GM19455 (cell line): ENCODE measurements at regions not wholly inside any gene's neighbourhood (a gene's known extent, or its start where the extent isn't known, plus 50 kb on each side); places are given as distances from the start of the nearest gene placed in this dataset.
"Not testable (repeated sequence)": the region's sequence is repeated elsewhere in the genome, so short reads cannot be mapped to it uniquely, and the experiment has no call there.

ENCODE experiments used
- ATAC-seq: cut with Tn5 transposase; IDR thresholded peaks from one replicate; pipeline ENCODE4 v1.9.1; 2021; ENCODE audit not compliant: unreplicated experiment

DNA sequence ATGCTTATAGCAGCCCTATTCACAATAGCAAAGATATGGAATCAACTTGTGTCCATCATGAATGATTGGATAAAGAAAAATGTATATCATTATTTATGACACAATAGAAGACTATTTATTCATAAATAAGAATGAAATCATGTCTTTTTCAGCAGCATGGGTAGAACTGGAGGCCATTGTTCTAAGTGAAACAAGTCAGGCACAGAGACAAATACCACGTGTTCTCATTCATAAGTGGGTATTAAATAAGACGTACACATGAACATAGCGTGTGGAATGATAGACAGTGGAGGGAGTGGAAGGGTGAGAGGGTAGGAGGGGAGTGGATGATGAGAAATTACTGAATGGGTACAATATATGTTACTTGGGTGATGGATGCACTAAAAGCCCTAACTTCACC lies 762.4 kb downstream of the REEP3 start:
- ATAC-seq = no peak

DNA sequence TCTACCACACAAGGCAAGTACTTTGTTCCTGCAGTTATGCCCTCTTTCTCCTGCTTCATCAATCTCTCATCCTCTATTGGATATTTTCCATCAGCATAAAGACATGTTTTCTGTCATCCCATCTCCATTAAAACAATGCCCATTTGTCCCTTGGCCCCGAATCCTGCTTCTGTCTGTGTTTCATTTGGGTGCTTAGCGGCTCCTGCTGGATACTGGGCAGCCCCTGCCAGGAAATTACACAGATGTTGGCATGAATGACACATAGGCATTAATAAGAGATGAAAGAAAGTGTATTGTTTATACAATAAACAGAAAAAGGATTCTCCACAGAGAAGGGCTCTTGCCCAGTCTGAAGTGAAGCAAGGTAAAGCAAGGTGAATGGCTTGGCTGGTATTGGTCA lies 765.3 kb downstream of the REEP3 start:
- ATAC-seq = no peak

DNA sequence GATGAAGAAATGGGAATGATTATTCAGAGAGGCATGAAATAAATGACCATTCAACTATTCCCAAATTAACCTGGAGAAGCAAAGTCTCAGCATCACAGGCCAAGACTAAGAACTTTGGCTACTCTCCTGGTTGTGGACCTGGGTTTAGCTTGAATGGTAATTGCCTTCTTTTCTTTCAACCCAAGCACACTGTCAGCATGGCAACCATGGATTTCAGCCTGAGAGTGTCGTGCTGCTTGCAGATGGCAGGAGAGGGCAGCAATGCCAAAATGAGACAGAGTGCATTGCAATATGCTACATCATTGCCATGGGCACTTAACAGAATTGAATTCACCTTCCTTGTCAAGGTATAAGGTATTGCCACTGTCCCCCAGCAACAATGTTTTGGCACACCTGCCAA lies 767.2 kb downstream of the REEP3 start:
- no peak for ATAC-seq

DNA sequence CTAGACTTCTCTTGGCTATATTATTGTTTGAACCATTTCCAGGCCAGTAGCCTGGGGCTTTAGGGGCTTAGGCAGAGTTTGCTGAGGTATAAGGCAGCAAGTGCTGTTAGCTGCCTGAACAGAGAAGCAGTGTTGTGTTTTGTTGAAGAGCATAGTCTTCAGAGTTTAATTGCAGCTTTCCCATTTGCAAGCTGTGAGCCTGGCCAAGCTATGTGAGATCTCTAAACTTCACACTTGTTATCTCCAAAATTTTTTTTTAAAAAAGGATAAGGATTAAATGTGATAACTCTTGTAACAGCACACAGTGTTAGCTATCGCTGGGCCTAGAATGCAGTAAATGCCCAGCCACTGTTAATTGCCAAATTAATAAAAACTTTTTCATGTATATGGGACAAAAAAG lies 782.4 kb downstream of the REEP3 start:
- ATAC-seq = no peak

DNA sequence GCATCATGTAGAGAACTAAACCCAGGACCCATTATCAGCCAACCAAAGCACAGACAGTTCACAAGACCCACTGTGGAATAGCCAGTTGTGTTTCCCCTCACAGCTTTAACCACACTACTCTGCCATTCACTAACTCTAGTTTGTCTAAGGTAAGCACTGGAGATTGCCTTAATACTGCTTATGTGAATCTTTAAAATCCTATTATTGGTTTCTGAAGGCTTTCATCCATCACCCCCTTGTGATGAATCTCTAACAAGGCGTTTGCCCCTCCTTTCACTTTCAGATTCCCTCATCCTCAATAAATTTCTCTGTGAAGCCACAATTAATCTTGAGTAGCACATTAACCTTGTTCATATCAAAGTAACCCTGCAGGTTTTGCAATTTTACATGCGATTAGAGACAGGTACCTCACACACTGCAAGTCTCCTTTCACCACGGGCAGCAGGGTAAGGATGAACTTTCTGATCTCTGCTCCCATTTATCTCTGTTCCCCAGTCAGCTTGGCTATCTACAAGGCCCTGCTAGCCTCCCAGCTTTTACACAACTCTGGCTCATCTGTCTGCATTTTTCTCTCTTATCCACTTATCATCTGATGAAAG lies 785.6 kb downstream of the REEP3 start:
- ATAC-seq = no peak

DNA sequence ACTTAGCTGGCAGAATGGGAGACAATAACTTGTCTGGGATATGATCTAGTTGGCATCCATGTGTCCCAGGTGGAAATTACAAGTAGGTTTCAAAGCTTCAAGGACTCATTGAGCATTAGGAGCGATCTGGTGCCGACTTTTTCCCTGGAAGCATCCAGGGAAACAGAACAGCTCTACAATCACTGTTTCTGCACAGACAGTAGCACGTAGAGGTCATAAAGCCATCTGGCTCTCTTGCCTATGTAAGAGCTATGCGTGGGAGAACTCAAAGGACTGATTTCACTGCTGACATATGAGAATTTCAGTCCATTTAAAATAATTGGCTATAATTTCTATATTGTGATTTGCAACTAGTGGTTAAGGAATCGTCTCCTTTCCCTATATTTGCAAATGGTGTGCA lies 791.7 kb downstream of the REEP3 start:
- ATAC-seq = no peak

DNA sequence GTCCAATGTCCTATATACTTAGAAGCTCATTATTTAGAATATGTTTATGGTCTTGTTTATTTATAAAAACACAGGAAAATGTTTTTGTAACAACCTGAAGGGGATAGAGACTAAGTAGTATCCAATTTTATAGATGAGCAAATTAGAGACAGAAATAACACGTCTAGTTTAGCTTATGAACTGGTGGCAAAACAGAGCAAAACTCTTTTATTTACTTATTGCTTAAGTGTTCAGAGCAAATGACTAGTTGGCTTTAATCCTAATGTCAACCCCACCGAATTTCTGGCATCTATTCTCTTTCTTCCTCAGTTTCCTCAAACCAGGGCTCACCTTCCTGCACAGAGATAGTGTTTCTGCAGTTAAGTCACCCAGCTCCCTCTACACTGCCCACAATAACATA lies 792.8 kb downstream of the REEP3 start:
- no peak for ATAC-seq

DNA sequence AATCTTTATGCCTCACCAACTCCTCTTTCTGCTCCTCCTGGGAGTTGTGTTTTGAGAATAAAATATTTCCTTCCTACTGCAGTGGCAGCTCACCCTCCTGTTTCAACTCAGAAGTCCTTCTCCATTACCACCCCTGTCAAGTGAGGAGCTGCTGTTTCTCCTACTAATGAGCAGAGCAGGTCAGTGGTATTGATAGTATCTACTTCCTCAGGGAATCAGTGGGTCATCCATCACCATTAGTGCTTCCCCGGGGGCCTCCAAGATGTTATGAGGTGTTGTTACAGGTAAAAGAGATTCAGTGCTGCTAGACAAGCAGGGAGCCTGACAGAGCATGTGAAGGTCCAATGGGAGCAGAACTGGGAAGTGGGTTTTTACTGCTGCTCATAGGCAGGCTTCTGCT lies 795.2 kb downstream of the REEP3 start:
- no peak for ATAC-seq

DNA sequence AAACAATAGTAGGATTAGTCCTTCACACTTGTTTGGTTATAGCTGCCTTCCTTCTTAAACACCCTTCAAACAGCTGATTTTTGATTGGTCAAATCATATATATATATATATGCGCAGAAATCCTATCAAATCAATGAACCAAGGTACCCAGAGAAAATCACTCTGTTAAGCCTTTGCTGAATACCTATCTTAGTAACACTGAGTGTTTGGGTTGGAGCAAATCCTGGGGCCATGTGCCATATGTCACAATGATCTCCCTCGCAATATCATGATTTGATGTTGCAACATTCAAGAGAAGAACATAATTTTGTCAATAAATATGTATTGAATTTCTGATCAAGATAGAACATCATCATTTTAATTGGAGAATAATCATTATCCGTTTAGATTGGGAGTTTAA lies 795.6 kb downstream of the REEP3 start:
- ATAC-seq = no peak

DNA sequence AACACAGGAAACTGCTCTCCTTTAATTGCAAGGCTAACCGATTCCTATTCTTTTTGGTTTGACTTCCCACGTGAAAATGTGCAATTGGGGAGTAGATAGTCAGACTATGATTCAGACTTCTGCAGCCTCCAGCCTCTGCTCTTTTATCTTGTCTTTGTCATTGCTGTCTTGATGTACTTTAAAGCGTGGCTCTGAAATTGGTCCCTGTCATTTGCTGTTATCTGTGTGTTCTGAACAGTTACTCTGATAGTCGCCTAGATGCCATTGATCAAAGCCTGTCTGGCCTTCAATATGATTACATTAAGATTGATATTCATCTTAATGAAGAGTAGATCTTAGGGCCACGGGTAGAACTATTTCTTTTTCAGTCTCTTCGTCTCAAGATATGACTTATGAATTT lies 799.2 kb downstream of the REEP3 start:
- ATAC-seq = no peak

DNA sequence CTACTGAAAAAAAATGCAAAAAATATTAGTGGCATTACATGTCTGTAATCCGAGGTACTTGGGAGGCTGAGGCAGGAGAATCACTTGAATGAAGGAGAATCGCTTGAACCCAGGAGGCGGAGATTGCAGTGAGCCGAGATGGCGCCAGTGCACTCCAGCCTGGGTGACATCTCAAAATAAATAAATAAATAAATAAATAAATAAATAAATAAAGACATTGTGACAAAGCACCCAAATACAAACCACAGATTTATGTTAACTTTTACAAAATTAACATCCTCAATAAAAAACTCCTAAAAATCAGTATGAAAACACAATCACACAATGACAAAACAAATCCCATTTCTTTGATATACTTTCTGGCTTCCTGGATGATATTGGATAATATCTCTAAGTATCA lies 808.3 kb downstream of the REEP3 start:
- no peak for ATAC-seq

DNA sequence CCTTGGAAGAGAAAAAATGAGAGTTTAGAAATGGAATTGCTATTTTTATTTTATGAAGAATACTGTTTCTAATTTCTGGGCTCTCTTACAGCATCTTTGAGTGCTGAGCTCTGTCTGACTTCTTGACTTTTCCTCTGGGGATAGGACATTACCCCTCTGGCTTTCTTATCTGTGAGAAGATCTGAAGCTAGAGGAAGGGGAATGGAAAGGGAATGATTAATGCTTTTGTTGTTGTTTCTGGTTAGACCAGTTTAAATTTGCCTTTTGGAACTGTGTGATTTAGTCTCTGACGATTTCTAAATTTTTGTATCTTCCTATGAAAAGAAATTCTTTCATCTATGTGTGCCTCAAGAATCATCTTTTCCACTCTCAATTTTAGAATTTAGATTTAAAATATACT lies 811.4 kb downstream of the REEP3 start:
- no peak for ATAC-seq

DNA sequence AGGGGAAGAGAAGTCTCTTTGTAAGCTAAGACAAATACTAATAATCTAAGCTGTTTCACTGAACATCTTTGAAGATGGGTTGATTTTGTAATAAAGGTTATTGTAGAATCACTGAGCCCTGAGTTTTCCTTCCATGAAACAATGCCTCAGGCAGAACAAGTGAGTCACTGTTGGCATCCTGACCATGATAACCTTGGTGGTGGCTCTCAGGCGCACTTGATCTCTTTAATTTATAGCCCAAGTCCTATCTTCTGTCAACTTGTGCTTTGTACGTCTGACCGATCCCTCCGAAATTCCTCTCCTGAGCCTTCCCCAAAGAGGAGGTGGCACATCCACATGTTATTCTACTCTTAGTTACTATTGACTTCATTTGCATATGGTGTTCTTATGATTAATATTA lies 812.9 kb downstream of the REEP3 start:
- ATAC-seq = no peak

DNA sequence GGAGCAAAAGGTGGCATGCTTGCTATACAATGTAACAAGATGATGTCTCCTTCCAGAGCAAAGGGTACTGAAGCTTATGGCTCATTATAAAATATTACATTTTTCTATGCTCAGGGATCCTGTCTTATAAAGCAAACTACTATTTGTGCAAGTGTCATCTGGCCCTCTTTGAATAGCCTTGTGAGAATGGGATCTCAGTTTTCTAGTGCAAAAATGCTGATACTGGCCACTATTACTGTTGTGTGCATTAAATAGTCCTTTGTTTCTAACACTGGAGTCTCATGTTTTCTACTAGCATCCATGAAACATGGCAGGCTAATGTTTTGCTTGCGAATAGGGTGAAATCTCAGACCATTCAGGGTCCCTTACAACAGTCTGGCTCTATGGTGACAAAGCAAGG lies 823.0 kb downstream of the REEP3 start:
- ATAC-seq = no peak

DNA sequence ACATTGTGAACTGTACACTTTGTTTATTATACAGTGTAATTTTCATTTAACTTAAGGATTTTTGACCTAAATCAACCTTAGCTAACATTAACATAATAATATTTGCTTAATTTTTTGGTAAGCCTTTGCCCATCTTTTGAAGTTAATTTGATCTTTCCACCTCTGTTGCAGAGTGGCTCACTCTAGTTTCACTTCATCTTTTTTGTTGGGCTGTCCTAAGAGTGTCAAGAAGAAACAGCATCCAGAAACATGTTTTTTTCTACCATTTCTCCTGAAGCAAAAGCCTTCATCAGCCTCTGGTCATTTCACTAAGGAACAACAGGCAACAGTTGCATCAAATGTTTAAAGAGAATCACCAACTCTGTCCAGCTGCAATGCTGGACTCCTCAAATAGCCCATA lies 824.7 kb downstream of the REEP3 start:
- no peak for ATAC-seq

DNA sequence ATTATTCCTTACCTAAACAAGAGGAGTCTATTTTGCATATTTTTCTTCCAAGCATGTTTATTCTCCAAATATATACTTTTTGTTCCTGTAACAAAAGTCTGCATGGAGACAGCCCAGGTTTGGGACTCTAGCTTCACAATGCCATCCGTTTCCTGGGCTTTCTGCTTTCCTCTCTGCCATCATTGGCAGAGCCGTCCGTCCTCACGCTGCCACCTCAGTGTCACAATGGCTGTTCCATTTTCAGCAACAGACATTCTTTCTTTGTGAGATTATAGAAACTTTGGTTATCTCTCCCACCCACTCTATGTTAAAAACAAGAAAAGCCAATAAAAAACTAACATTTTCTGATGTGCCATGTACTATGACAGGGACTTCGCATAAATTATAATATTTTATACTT lies 825.2 kb downstream of the REEP3 start:
- ATAC-seq = no peak

DNA sequence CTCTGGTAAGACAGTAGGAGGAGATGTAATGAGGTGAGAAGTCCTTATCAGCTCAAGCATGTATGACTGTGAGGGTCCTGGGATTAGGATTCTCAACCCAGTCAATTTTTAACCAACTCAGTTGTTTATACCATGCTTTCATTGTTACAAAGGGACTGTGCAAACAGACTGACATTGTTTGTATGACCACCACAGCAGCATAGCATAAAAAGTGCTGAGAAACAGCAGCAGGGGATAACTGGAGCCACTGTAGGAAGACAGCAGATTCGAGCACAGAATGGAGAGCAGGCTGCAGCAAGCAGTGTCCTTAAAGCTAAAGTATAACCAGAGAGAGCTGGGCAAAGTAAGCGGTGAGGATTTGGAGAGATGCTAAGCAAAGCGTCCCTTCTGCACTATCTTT lies 829.5 kb downstream of the REEP3 start:
- no peak for ATAC-seq

DNA sequence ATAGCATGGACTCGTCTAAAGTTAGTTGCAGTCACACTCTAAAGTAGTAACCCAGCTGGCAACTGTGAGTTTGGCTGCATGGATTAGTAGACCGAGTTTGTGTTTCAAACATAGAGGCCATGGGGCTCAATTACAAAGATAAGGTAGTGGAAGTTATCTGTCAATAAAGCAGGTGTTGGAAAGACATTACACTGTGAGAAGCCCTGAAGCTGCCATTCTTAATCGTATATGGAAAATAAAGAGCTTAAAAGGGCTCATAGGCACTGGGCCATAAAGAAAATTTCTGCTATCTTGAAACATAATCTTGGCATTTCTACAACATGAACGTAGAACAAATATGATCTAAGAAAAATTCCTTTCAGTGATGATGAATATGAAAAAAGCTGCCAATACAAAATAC lies 837.7 kb downstream of the REEP3 start:
- ATAC-seq = no peak

DNA sequence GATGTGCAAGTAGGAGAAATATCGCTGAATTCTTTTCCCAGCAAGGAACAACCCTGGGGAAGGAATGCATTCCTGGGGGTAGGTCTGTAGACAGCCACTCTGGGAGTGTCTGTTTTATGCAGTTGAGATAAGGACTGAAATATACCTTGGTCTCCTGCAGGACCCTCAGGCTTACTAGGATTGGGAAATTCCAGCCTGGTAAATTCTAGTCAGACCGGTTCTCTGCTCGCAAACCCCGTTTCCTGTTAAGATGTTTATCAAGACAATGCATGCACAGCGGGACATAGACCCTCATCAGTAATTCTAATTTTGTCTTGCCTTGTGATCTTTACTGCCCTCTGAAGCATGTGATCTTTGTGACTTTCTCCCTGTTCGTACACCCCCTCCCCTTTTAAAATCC lies 839.0 kb downstream of the REEP3 start:
- not testable (repeated sequence) for ATAC-seq

DNA sequence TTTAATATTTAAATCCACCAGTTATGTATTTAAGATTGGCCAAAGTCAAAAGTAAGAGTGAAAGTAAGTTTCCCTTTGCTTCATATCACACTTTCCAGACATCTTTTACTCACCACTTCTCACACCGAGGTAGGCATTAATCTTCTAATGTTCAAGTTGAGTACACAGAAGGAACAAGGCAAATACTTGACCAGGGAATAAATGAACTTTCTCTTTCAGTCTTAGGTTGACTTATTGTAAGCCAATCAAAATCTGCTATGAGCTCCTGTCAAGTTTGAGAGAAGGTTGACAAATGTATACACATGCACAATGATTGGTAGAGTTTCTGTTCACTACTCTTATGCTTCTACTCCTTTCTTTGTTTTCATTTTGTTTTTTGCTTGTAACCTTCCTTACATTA lies 842.5 kb downstream of the REEP3 start:
- ATAC-seq = no peak

DNA sequence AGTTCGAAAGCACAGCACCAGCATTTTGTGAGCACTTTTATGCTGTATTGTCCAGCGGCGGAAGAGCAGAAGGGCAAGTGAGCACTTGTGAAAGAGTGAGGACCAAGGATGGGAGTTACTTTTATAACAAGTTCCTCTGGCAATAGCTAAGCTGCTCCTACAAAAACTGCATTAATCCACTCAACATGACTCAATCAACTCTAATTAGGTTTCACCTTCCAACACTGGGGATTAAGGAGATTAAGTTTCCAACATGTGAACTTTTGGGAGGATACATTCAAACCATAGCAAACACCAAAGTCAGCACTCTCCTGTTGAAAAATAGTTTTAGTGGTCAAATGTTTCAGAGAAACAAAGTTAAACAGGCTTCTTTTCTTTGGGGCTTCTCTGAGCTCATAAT lies 844.5 kb downstream of the REEP3 start:
- no peak for ATAC-seq

DNA sequence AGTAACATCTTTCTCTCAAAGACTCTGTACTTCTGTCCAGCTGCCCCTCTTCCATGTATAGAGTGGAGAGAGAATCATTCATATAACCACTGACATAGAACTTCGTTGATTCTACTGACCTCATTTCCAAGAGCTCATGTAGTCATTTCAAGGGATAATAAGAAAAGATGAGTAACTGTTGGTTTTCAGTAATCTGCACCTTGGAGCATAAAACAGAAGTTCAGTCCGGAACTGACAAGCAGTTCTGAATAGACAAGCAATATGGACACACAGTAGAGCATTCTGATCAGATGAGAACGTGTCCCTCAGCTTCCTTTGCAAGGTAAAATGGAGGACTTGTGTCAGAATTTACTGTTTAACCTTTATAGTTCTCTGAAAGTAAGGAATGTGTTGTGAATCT lies 847.1 kb downstream of the REEP3 start:
- no peak for ATAC-seq

DNA sequence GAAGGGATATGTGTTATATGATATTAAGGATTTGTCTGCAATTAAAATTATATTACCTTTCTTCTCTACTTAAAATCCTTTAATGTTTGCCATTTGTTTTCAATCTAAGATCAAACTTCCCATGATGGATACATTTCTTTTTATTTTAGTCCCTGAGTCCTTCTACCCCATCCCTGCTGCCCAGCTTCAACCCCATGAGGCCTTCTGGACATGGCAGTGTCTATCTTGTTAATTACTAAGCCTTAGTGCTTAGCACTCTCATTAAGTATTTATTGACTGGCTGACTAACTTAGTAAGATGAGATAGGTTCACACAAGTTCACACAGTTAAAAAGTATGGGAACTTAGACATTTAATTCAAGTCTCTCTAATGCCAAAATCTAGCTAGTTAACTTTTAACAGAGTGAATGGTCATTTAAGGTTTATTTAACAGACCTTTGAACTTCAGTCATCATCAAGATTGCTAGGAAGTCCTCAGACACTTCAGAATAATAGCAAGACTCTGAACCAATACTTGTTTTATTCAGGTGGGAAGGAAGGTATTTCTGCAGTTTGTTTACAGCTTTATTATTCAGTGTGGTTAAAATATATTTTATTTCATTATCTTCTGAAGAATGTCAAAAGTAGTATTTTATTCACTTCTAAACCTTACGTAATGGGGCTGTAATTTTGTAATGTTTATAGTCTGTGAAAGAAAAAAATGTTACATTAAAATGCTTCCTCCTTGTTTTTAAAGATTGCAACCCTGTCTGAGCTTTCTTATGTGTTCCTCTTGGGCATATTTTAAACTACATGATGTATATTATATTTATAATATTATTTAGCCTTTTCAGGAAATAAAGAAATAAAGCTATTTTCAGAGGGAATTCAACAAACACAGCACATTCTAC lies 848.9 kb downstream of the REEP3 start:
- no peak for ATAC-seq
